HCT116 (cell line): ENCODE measurements at regions not wholly inside any gene's neighbourhood (a gene's known extent, or its start where the extent isn't known, plus 50 kb on each side); places are given as distances from the start of the nearest gene placed in this dataset.
"Not testable (repeated sequence)": the region's sequence is repeated elsewhere in the genome, so short reads cannot be mapped to it uniquely, and the experiment has no call there.

Experiments used
- ATAC-seq: fragments of 200-7000 bp; cut with Tn5 transposase; 2 replicates; pipeline ENCODE4 v1.9.1; 2020; ENCODE audit warnings: mild to moderate bottlenecking, moderate library complexity
- BruUV-seq: library from RNA; stranded (reverse); fragments of 400-500 nt; replicated peaks from 2 replicates; lab custom pipeline; 2021; lab: Mats Ljungman, UMichigan
- CTCF ChIA-PET: fragments of 300-600 bp; sonication (Branson Sonifier 250); formaldehyde crosslinking; loops from one replicate; lab custom pipeline; 2021; ENCODE audit warnings: antibody characterized with exemption; lab: Charles Lee
- POLR2A ChIA-PET: fragments of 300-600, 350-600 bp; sonication (Branson Sonifier 250); formaldehyde crosslinking; loops from one replicate; lab custom pipeline; 2021; ENCODE audit warnings: antibody characterized with exemption; lab: Charles Lee
- RAD21 ChIA-PET, 2 experiments: fragments of 300-600 bp; sonication (Branson Sonifier 250); formaldehyde crosslinking; loops; one replicate each; lab custom pipeline; 2023; ENCODE audit warnings: low total read pairs in 2 of 2; ENCODE audit not compliant: uncharacterized antibody in 2 of 2, unreplicated experiment in 2 of 2, low non-redundant PET in 1 of 2; lab: Charles Lee
- DNase-seq: peaks from one replicate; pipeline ENCODE4 v3.0.0-alpha.2; 2010; ENCODE audit warnings: low read depth, low spot score
- H2AFZ ChIP-seq: fragments of 200-600 bp; shearing (Covaris generic), sonication (generic); 2 replicates; pipeline ENCODE4 v1.6.1; 2017; ENCODE audit warnings: low read depth, mixed run types, mixed read lengths, antibody characterized with exemption, low read length; ENCODE audit not compliant: poor library complexity, severe bottlenecking
- H3K27ac ChIP-seq: 2 replicates; pipeline ENCODE4 v1.5.1; 2012; ENCODE audit warnings: low read depth, low read length
- H3K27me3 ChIP-seq: fragments of 200-600 bp; sonication (generic); 2 replicates; pipeline ENCODE4 v1.6.1; 2016; ENCODE audit warnings: mixed run types, low read length, mixed read lengths; ENCODE audit not compliant: insufficient read depth
- H3K36me3 ChIP-seq, 2 experiments: fragments of 200-500 bp in 1 of 2; fragments of 200-600 bp in 1 of 2; sonication (Bioruptor generic) in 1 of 2; sonication (generic) in 1 of 2; 2 replicates each; pipeline versions ENCODE4 v1.5.1 to v1.6.1; 2014 to 2016; ENCODE audit warnings: low read length in 2 of 2, inconsistent platforms in 1 of 2, mixed read lengths in 1 of 2, mixed run types in 1 of 2; ENCODE audit not compliant: insufficient read depth in 2 of 2, control insufficient read depth in 1 of 2
- H3K4me1 ChIP-seq, 2 experiments: fragments of 200-600 bp in 1 of 2; sonication (generic) in 1 of 2; 2 replicates each; pipeline versions ENCODE4 v1.5.1 to v1.6.1; 2012 to 2017; ENCODE audit warnings: low read length in 2 of 2, inconsistent platforms in 1 of 2, mild to moderate bottlenecking in 1 of 2, mixed read lengths in 1 of 2, mixed run types in 1 of 2, moderate library complexity in 1 of 2; ENCODE audit not compliant: insufficient read depth in 2 of 2, control insufficient read depth in 1 of 2
- H3K4me2 ChIP-seq: fragments of 200-600 bp; sonication (generic); 2 replicates; pipeline ENCODE4 v1.6.1; 2017; ENCODE audit warnings: mixed run types, low read length, mixed read lengths
- H3K4me3 ChIP-seq, 2 experiments: fragments of 200-600 bp in 1 of 2; sonication (generic) in 1 of 2; replicated peaks in 1 of 2; 2 replicates each; pipeline ENCODE4 v1.5.1; 2011 to 2016; ENCODE audit warnings: low read length in 2 of 2, control low read depth in 1 of 2, low read depth in 1 of 2, mild to moderate bottlenecking in 1 of 2, mixed read lengths in 1 of 2, mixed run types in 1 of 2
- H3K79me2 ChIP-seq: fragments of 200-600 bp; sonication (generic); 2 replicates; pipeline ENCODE4 v1.6.1; 2017; ENCODE audit warnings: mild to moderate bottlenecking, mixed run types, low read length, moderate library complexity, mixed read lengths; ENCODE audit not compliant: insufficient read depth
- H3K9ac ChIP-seq: fragments of 200-600 bp; sonication (generic); 2 replicates; pipeline ENCODE4 v1.6.1; 2016; ENCODE audit warnings: low read length, mixed read lengths
- H3K9me2 ChIP-seq: fragments of 200-600 bp; sonication (generic), shearing (Covaris generic); 2 replicates; pipeline ENCODE4 v1.6.1; 2017; ENCODE audit warnings: mixed run types, mild to moderate bottlenecking, moderate library complexity; ENCODE audit not compliant: insufficient read depth
- H3K9me3 ChIP-seq, 2 experiments: fragments of 200-500 bp in 1 of 2; fragments of 200-600 bp in 1 of 2; sonication (Bioruptor generic) in 1 of 2; sonication (generic) in 1 of 2; 2 replicates each; pipeline ENCODE4 v1.6.1; 2014 to 2017; ENCODE audit warnings: low read length in 2 of 2, mixed read lengths in 2 of 2, inconsistent platforms in 1 of 2, low read depth in 1 of 2, mild to moderate bottlenecking in 1 of 2, mixed run types in 1 of 2, moderate library complexity in 1 of 2; ENCODE audit not compliant: control insufficient read depth in 1 of 2, insufficient read depth in 1 of 2
- H4K20me1 ChIP-seq: fragments of 200-600 bp; sonication (generic), shearing (Covaris generic); 2 replicates; pipeline ENCODE4 v1.6.1; 2017; ENCODE audit warnings: mixed run types, mild to moderate bottlenecking, moderate library complexity; ENCODE audit not compliant: insufficient read depth
- ATF3 ChIP-seq: IDR thresholded peaks from 2 replicates; pipeline ENCODE4 v1.6.1; 2012
- CBX3 ChIP-seq: IDR thresholded peaks from 2 replicates; pipeline ENCODE4 v1.6.1; 2012; ENCODE audit warnings: low read depth
- EGR1 ChIP-seq: IDR thresholded peaks from 2 replicates; pipeline ENCODE4 v1.6.1; 2012; ENCODE audit warnings: low read depth
- ELF1 ChIP-seq: IDR thresholded peaks from 2 replicates; pipeline ENCODE4 v1.6.1; 2012; ENCODE audit warnings: low read depth, borderline replicate concordance
- EZH2 ChIP-seq: fragments of 200-600 bp; sonication (generic); IDR thresholded peaks from 2 replicates; pipeline ENCODE4 v1.6.1; 2017; ENCODE audit warnings: antibody characterized with exemption, mixed run types
- POLR2A ChIP-seq: IDR thresholded peaks from 2 replicates; pipeline ENCODE4 v1.7.0; 2011; ENCODE audit warnings: borderline replicate concordance; ENCODE audit not compliant: insufficient read depth, insufficient read length; ENCODE audit errors: extremely low read depth
- intact Hi-C: fragments of 100-400 bp; cut with micrococcal nuclease; formaldehyde crosslinking; loops from 2 replicates; pipeline ENCODE4 v1.10.0; 2022

- no TSS peak for BruUV-seq
- ChIA-PET POLR2A (no interaction called here), RAD21 (no interaction called here)
- Histone ChIP-seq H3K27me3 (no peaks in the 10 kb centered on the region), H3K9ac (no peak overlapping the region), H3K9me2 (no peaks in the 10 kb centered on the region)
- intact Hi-C loops: no loop called here
- no peak for DNase-seq
- TF ChIP-seq CBX3: peak; percentile 72
- no peak for TF ChIP-seq POLR2A
- TF ChIP-seq, all 23 proteins: peak for 1
- Histone ChIP-seq H3K9me3 (no peaks in the 10 kb centered on the region; a peak in 1 of 4 replicates), H3K4me1 (no peaks in the 10 kb centered on the region), H2AFZ (no peak overlapping the region), H3K4me3 (no peak overlapping the region), H3K4me2 (no peak overlapping the region), H3K27ac (no peak overlapping the region), H3K36me3 (no peaks in the 10 kb centered on the region), H4K20me1 (no peaks in the 10 kb centered on the region), H3K79me2 (no peaks in the 10 kb centered on the region)
- CTCF ChIA-PET: no interaction called here
- ATAC-seq: no peak
These were observed 86.2 kb downstream of the SLC25A46 start for GRCh38 chr5:110824936-110825441.

GRCh38 chr5:110832683-110833082, 93.9 kb downstream of the SLC25A46 start:
- ChIA-PET POLR2A (no interaction called here), CTCF (no interaction called here)

GRCh38 chr5:110834933-110835332, 96.1 kb downstream of the SLC25A46 start:
- CTCF ChIA-PET, intact Hi-C loops, H3K27ac ChIP-seq, H3K9me3 ChIP-seq, H2AFZ ChIP-seq, H3K4me2 ChIP-seq, H3K79me2 ChIP-seq, H3K36me3 ChIP-seq, H3K27me3 ChIP-seq, BruUV-seq, ATAC-seq, RAD21 ChIA-PET, H3K9ac ChIP-seq, H4K20me1 ChIP-seq, DNase-seq, H3K9me2 ChIP-seq, H3K4me3 ChIP-seq, H3K4me1 ChIP-seq, POLR2A ChIA-PET: not testable (repeated sequence)

More at GRCh38 chr5:110832683-110833082, 93.9 kb downstream of the SLC25A46 start:
- H3K4me3 ChIP-seq: no peak overlapping the region
- no peaks in the 10 kb centered on the region for H4K20me1 ChIP-seq
- H3K9ac ChIP-seq: no peak overlapping the region
- no peaks in the 10 kb centered on the region for H3K79me2 ChIP-seq
- ATAC-seq (no peak), DNase-seq (no peak)
- no peaks in the 10 kb centered on the region for H3K27me3 ChIP-seq
- no peak overlapping the region for H3K4me2 ChIP-seq
- no peaks in the 10 kb centered on the region for H3K4me1 ChIP-seq
- H3K27ac ChIP-seq: no peak overlapping the region
- no TSS peak for BruUV-seq
- no peak for TF ChIP-seq EZH2
- no peak for TF ChIP-seq ATF3
- no peak for TF ChIP-seq ELF1
- no peak for TF ChIP-seq EGR1
- no peaks in the 10 kb centered on the region for H3K9me3 ChIP-seq
- RAD21 ChIA-PET: no interaction called here
- intact Hi-C loops: no loop called here
- H3K36me3 ChIP-seq: no peaks in the 10 kb centered on the region
- no peak overlapping the region for H2AFZ ChIP-seq
- H3K9me2 ChIP-seq: no peaks in the 10 kb centered on the region
